MM.1S (cell line): ENCODE measurements at regions not wholly inside any gene's neighbourhood (a gene's known extent, or its start where the extent isn't known, plus 50 kb on each side); places are given as distances from the start of the nearest gene placed in this dataset.
"Not testable (repeated sequence)": the region's sequence is repeated elsewhere in the genome, so short reads cannot be mapped to it uniquely, and the experiment has no call there.

Experiments
- CTCF ChIP-seq: fragments of 300-600 bp; sonication (generic); IDR thresholded peaks from 2 replicates; pipeline ENCODE4 v1.5.1; 2016; ENCODE audit warnings: antibody characterized with exemption, low read length, mixed read lengths
- EZH2 ChIP-seq: fragments of 300-600 bp; sonication (generic); optimal IDR thresholded peaks from 2 replicates; pipeline ENCODE3; 2017; ENCODE audit warnings: low read depth, mild to moderate bottlenecking, antibody characterized with exemption, low read length, mixed read lengths

GRCh38 chr5:42868417-42868816 is 56.7 kb upstream of the SELENOP start:
- TF ChIP-seq CTCF, EZH2: not testable (repeated sequence)
